ENCODE measurements at regions not wholly inside any gene's neighbourhood (a gene's known extent, or its start where the extent isn't known, plus 50 kb on each side); places are given as distances from the start of the nearest gene placed in this dataset.

GRCh38 chr13:74978591-74978990 is 503.4 kb downstream of the TBC1D4 start:
- no peaks in the 10 kb centered on the region for H3K27me3 ChIP-seq
- H3K4me1 ChIP-seq = no peaks in the 10 kb centered on the region
- WGBS, 2 donors = 50 to 54% methylated on average over 6 of the region's 6 CpGs
- H3K27ac ChIP-seq = no peak overlapping the region
- TF ChIP-seq CTCF (IDR thresholded peaks at IDR 0.05) (no peak), POLR2A (IDR thresholded peaks at IDR 0.05) (no peak)
- H3K4me3 ChIP-seq (replicated peaks in 1 of 3) = no peak overlapping the region
- no peak for DNase-seq
- intact Hi-C loops (cut with DNase I) = no loop called here
- no peaks in the 10 kb centered on the region for H3K36me3 ChIP-seq
- no peaks in the 10 kb centered on the region for H3K9me3 ChIP-seq

GRCh38 chr13:74977498-74977897 is 504.5 kb downstream of the TBC1D4 start:
- H3K9me3 ChIP-seq = no peaks in the 10 kb centered on the region
- no peak overlapping the region for H3K27ac ChIP-seq
- 95 to 97% methylated on average over 1 of the region's 1 CpG for WGBS, 2 donors
- no peaks in the 10 kb centered on the region for H3K27me3 ChIP-seq
- DNase-seq = no peak
- intact Hi-C loops (cut with DNase I) = no loop called here
- no peaks in the 10 kb centered on the region for H3K36me3 ChIP-seq
- H3K4me3 ChIP-seq (replicated peaks in 1 of 3) = no peak overlapping the region
- TF ChIP-seq CTCF (IDR thresholded peaks at IDR 0.05) (no peak), POLR2A (IDR thresholded peaks at IDR 0.05) (no peak)
- H3K4me1 ChIP-seq = no peaks in the 10 kb centered on the region

- Histone ChIP-seq H3K36me3 (no peaks in the 10 kb centered on the region), H3K4me1 (no peaks in the 10 kb centered on the region), H3K9me3 (no peaks in the 10 kb centered on the region), H3K27ac (no peak overlapping the region), H3K4me3 (replicated peaks in 1 of 3) (no peak overlapping the region), H3K27me3 (no peaks in the 10 kb centered on the region)
- intact Hi-C loops (cut with DNase I) = no loop called here
- TF ChIP-seq CTCF (IDR thresholded peaks at IDR 0.05) (no peak), POLR2A (IDR thresholded peaks at IDR 0.05) (no peak)
- no peak for DNase-seq
- WGBS, 2 donors = 57 to 66% methylated on average over 2 of the region's 2 CpGs
These were observed 506.9 kb downstream of the TBC1D4 start for GRCh38 chr13:74975111-74975510.

- no peaks in the 10 kb centered on the region for H3K36me3 ChIP-seq
- no peaks in the 10 kb centered on the region for H3K27me3 ChIP-seq
- TF ChIP-seq POLR2A (IDR thresholded peaks at IDR 0.05) (no peak), CTCF (IDR thresholded peaks at IDR 0.05) (no peak)
- H3K4me3 ChIP-seq (replicated peaks in 1 of 3) = no peak overlapping the region
- DNase-seq = no peak
- H3K4me1 ChIP-seq = no peaks in the 10 kb centered on the region
- intact Hi-C loops (cut with DNase I) = no loop called here
- H3K9me3 ChIP-seq = no peaks in the 10 kb centered on the region
- H3K27ac ChIP-seq = no peak overlapping the region
- 65 to 69% methylated on average over 5 of the region's 5 CpGs for WGBS, 2 donors
These were observed 507.8 kb downstream of the TBC1D4 start for GRCh38 chr13:74973935-74974879.

GRCh38 chr13:74969419-74969818 is 512.5 kb downstream of the TBC1D4 start:
- no peak for TF ChIP-seq CTCF (IDR thresholded peaks at IDR 0.05)
- TF ChIP-seq POLR2A (IDR thresholded peaks at IDR 0.05) = no peak
- H3K4me3 ChIP-seq (replicated peaks in 1 of 3) = no peak overlapping the region
- H3K27me3 ChIP-seq = no peaks in the 10 kb centered on the region
- H3K9me3 ChIP-seq = no peaks in the 10 kb centered on the region
- WGBS, 2 donors = 31 to 53% methylated on average over 1 of the region's 1 CpG
- intact Hi-C loops (cut with DNase I) = no loop called here
- no peaks in the 10 kb centered on the region for H3K36me3 ChIP-seq
- DNase-seq = no peak
- H3K4me1 ChIP-seq = no peaks in the 10 kb centered on the region
- H3K27ac ChIP-seq = no peak overlapping the region
